ENCODE measurements at regions not wholly inside any gene's neighbourhood (a gene's known extent, or its start where the extent isn't known, plus 50 kb on each side); places are given as distances from the start of the nearest gene placed in this dataset.

DNA sequence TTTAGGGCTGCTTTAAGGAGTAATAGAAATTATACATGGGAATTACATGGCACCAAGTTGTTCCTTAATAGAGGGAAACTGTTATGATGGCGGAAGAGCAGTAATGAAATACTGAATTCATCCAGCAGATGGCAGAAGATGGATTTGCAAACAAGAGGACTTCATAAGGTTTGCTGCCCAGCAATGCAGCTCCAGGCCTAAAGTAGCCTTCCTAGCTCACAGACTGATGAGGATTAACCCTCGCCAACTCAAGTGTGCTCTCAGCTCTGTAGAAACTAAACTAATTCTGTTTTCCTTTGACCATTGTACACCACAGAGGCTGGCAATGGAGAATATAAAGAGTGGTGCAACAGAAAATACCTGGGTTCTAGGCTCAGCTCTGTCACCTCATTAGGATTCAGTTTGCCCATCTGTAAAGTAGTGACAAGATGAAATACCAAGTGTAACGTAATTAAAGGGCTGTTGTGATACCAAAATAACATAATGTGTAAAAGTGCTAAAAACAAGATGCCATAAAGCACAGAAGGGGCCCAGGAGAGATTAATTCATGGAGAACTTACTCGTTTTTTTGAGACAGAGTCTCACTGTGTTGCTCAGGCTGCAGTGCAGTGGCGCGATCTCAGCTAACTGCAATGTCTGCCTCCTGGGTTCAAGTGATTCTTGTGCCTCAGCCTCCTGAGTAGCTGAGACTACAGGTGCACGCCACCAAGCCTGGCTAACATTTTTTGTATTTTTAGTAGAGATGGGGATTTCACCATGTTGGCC is 102.4 kb upstream of the SERBP1 start:
- H3K79me2 ChIP-seq (ENCODE audit: insufficient read depth, low read depth), result no peaks in the 10 kb centered on the region
- no peaks in the 10 kb centered on the region for H3K36me3 ChIP-seq (ENCODE audit: insufficient read depth)
- H3K9ac ChIP-seq, result no peak overlapping the region
- H2AFZ ChIP-seq (ENCODE audit: low read depth), result peak overlapping the region; percentile 11; the same call in 1 of the 2 replicates
- no peak overlapping the region for H3K27ac ChIP-seq
- no peaks in the 10 kb centered on the region for H4K20me1 ChIP-seq (ENCODE audit: insufficient read depth)
- H3K4me1 ChIP-seq (ENCODE audit: low read depth, poor library complexity, severe bottlenecking), result no peaks in the 10 kb centered on the region
- TF ChIP-seq, protein P1, sequence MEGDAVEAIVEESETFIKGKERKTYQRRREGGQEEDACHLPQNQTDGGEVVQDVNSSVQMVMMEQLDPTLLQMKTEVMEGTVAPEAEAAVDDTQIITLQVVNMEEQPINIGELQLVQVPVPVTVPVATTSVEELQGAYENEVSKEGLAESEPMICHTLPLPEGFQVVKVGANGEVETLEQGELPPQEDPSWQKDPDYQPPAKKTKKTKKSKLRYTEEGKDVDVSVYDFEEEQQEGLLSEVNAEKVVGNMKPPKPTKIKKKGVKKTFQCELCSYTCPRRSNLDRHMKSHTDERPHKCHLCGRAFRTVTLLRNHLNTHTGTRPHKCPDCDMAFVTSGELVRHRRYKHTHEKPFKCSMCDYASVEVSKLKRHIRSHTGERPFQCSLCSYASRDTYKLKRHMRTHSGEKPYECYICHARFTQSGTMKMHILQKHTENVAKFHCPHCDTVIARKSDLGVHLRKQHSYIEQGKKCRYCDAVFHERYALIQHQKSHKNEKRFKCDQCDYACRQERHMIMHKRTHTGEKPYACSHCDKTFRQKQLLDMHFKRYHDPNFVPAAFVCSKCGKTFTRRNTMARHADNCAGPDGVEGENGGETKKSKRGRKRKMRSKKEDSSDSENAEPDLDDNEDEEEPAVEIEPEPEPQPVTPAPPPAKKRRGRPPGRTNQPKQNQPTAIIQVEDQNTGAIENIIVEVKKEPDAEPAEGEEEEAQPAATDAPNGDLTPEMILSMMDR (conservative IDR thresholded peaks at IDR 0.05; ENCODE audit: low read depth, low read length), result peak; percentile 68
- no peak overlapping the region for H3K4me3 ChIP-seq (IDR thresholded peaks at IDR 0.05; ENCODE audit: insufficient read depth, low read depth, low read length)
- no peaks in the 10 kb centered on the region for H3K27me3 ChIP-seq (ENCODE audit: insufficient read depth, low read depth)
- H3K4me2 ChIP-seq, result no peak overlapping the region

DNA sequence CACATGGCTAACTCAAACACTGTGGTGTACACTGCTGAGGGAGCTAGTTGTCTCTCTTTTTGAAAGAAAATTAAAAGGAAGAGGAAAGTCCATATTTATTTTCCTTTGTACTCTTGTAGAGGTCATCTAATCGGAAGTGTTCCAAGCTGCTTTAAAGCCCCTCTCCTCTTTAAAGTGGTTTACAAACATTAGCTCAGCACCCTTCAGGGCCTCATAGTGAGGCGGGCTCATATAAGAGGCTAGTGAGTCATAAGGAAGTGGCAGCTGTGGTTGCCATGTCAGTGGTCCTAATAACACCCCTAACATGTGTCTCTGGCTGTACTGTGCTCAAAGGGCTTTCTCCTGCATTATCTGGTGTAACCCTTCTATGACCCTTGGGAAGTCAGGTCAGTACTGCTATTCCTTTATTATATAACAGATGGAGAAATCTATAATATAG is 104.4 kb upstream of the SERBP1 start:
- Histone ChIP-seq H3K36me3 (ENCODE audit: insufficient read depth) (no peaks in the 10 kb centered on the region), H3K27me3 (ENCODE audit: insufficient read depth, low read depth) (no peaks in the 10 kb centered on the region), H3K4me3 (IDR thresholded peaks at IDR 0.05; ENCODE audit: insufficient read depth, low read depth, low read length) (no peak overlapping the region), H3K9ac (no peak overlapping the region), H4K20me1 (ENCODE audit: insufficient read depth) (no peaks in the 10 kb centered on the region), H3K79me2 (ENCODE audit: insufficient read depth, low read depth) (no peaks in the 10 kb centered on the region), H3K4me1 (ENCODE audit: low read depth, poor library complexity, severe bottlenecking) (no peaks in the 10 kb centered on the region), H2AFZ (ENCODE audit: low read depth) (no peak overlapping the region), H3K27ac (no peak overlapping the region), H3K4me2 (no peak overlapping the region)
- TF ChIP-seq, protein P1 (conservative IDR thresholded peaks at IDR 0.05; ENCODE audit: low read depth, low read length), result no peak

DNA sequence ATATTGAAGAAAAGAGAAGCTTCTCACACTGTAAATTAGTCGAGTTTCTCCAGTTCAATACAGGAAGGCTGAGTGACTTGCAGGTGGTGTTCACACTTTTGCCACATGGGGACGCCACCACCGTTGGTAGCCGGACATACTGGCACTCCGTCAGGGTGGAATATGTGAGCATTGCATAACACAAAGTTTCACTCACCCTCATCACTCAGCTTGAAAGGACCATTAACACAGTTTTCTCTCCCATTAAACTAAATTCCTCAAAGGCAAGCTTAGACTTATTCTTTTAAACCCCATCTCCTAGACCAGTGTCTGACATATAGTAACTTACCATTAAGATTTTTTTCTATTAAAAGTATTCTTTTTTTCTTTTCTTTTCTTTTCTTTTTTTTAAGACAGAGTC is 105.3 kb upstream of the SERBP1 start:
- no peaks in the 10 kb centered on the region for H3K4me1 ChIP-seq (ENCODE audit: low read depth, poor library complexity, severe bottlenecking)
- no peaks in the 10 kb centered on the region for H3K27me3 ChIP-seq (ENCODE audit: insufficient read depth, low read depth)
- H3K9ac ChIP-seq, result no peak overlapping the region
- no peaks in the 10 kb centered on the region for H3K79me2 ChIP-seq (ENCODE audit: insufficient read depth, low read depth)
- H3K36me3 ChIP-seq (ENCODE audit: insufficient read depth), result no peaks in the 10 kb centered on the region
- no peak overlapping the region for H2AFZ ChIP-seq (ENCODE audit: low read depth)
- H3K4me2 ChIP-seq, result no peak overlapping the region
- TF ChIP-seq, protein P1 (conservative IDR thresholded peaks at IDR 0.05; ENCODE audit: low read depth, low read length), result peak; percentile 74
- H3K27ac ChIP-seq, result no peak overlapping the region
- H3K4me3 ChIP-seq (IDR thresholded peaks at IDR 0.05; ENCODE audit: insufficient read depth, low read depth, low read length), result no peak overlapping the region
- no peaks in the 10 kb centered on the region for H4K20me1 ChIP-seq (ENCODE audit: insufficient read depth)

DNA sequence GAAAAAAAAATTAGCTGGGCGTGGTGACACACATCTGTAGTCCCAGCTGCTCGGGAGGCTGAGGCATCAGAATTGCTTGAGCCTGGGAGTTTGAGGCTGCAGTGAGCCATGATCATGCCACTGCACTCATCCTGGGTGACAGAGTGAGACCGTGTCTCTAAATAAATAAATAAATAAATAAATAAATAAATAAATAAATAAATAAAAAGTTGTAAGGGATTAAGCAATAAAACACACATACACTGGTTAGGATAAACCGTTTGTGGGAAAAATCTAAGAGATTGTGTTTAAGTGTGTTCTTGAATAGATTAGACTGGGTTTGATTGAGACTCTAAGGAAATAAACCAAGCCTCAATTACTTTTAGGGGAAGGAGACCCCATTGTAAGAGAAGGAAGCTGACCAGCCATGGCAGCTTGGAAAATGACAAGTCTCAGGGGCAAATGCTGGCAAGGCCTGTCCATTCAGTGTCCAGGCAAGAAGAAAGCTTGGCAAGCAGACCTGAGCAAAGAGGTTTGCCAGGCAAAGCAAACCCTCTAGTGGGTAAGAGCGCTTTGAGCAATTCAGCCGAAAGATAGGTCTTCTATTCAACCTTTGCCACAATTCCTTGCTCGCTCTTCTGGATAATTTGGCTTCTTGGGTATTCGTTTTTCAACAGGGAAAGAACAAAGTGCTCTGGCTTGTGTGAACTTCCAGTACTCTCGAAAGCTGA is 106.9 kb upstream of the SERBP1 start:
- TF ChIP-seq, protein P1 (conservative IDR thresholded peaks at IDR 0.05; ENCODE audit: low read depth, low read length), result no peak
- Histone ChIP-seq H3K4me1 (ENCODE audit: low read depth, poor library complexity, severe bottlenecking) (no peaks in the 10 kb centered on the region), H3K4me3 (IDR thresholded peaks at IDR 0.05; ENCODE audit: insufficient read depth, low read depth, low read length) (no peak overlapping the region), H3K4me2 (no peak overlapping the region), H4K20me1 (ENCODE audit: insufficient read depth) (no peaks in the 10 kb centered on the region), H3K9ac (no peak overlapping the region), H2AFZ (ENCODE audit: low read depth) (no peak overlapping the region), H3K27ac (no peak overlapping the region), H3K79me2 (ENCODE audit: insufficient read depth, low read depth) (no peaks in the 10 kb centered on the region), H3K36me3 (ENCODE audit: insufficient read depth) (no peaks in the 10 kb centered on the region), H3K27me3 (ENCODE audit: insufficient read depth, low read depth) (no peaks in the 10 kb centered on the region)
